ENCODE measurements at regions not wholly inside any gene's neighbourhood (a gene's known extent, or its start where the extent isn't known, plus 50 kb on each side); places are given as distances from the start of the nearest gene placed in this dataset.

- no peak overlapping the region for H3K4me3 ChIP-seq (ENCODE audit: control insufficient read depth, low read depth, low read length)
- no peak for DNase-seq (ENCODE audit: low read depth)
- TF ChIP-seq CTCF (conservative IDR thresholded peaks at IDR 0.05; ENCODE audit: control insufficient read depth, insufficient read depth, low read depth, low read length) = no peak
These were observed 152.0 kb upstream of the SLC13A1 start for GRCh38 chr7:123351516-123352505.

GRCh38 chr7:123351027-123351426 lies 151.3 kb upstream of the SLC13A1 start:
- H3K4me3 ChIP-seq (ENCODE audit: control insufficient read depth, low read depth, low read length) = no peak overlapping the region
- DNase-seq (ENCODE audit: low read depth) = no peak
- no peak for TF ChIP-seq CTCF (conservative IDR thresholded peaks at IDR 0.05; ENCODE audit: control insufficient read depth, insufficient read depth, low read depth, low read length)

GRCh38 chr7:123348690-123349089 lies 148.9 kb upstream of the SLC13A1 start:
- H3K4me3 ChIP-seq (ENCODE audit: control insufficient read depth, low read depth, low read length) = no peak overlapping the region
- no peak for TF ChIP-seq CTCF (conservative IDR thresholded peaks at IDR 0.05; ENCODE audit: control insufficient read depth, insufficient read depth, low read depth, low read length)
- DNase-seq (ENCODE audit: low read depth) = no peak

- no peak for DNase-seq (ENCODE audit: low read depth)
- H3K4me3 ChIP-seq (ENCODE audit: control insufficient read depth, low read depth, low read length) = no peak overlapping the region
- TF ChIP-seq CTCF (conservative IDR thresholded peaks at IDR 0.05; ENCODE audit: control insufficient read depth, insufficient read depth, low read depth, low read length) = no peak
These were observed 147.0 kb upstream of the SLC13A1 start for GRCh38 chr7:123346766-123347165.

GRCh38 chr7:123343611-123344010 lies 143.8 kb upstream of the SLC13A1 start:
- no peak for TF ChIP-seq CTCF (conservative IDR thresholded peaks at IDR 0.05; ENCODE audit: control insufficient read depth, insufficient read depth, low read depth, low read length)
- H3K4me3 ChIP-seq (ENCODE audit: control insufficient read depth, low read depth, low read length) = no peak overlapping the region
- no peak for DNase-seq (ENCODE audit: low read depth)

GRCh38 chr7:123341102-123341501 lies 141.3 kb upstream of the SLC13A1 start:
- no peak for TF ChIP-seq CTCF (conservative IDR thresholded peaks at IDR 0.05; ENCODE audit: control insufficient read depth, insufficient read depth, low read depth, low read length)
- no peak for DNase-seq (ENCODE audit: low read depth)
- H3K4me3 ChIP-seq (ENCODE audit: control insufficient read depth, low read depth, low read length) = no peak overlapping the region
